Hippocampal formation (tissue), 2 donors: ENCODE measurements at regions not wholly inside any gene's neighbourhood (a gene's known extent, or its start where the extent isn't known, plus 50 kb on each side); places are given as distances from the start of the nearest gene placed in this dataset.

ENCODE experiments used
- DNase-seq, 2 donors: peaks; one replicate each; lab custom pipeline; 2025; lab: John Stamatoyannopoulos, UW

DNA sequence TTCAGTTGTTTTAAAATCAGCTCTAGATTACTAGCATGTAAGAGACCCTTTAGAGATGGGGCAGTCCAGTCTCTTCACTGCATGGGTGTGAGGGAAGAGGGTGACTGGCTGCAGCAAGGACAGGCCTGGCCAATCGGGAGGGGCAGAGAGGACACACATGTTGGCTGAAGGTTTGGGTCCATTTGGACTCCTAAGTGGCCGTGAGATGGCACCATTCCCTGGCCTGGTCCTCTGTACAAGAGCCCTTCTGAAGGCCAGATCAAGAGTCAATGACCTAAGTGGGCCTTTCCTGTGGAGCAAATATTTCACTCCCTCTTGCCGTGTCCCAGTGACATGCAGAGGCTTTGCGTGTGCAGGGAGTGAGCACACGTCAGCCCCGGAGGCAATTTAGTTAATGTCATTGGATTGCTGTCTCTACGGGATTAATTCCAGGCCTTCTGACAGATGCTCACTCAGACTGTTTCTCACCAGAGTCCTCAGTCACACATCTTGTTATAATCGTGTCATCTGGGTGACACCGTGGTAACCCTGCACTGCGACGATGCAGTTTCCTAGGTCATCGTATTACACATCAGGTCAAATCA is 613.0 kb downstream of the NPHP4 start:
- no peak for DNase-seq

DNA sequence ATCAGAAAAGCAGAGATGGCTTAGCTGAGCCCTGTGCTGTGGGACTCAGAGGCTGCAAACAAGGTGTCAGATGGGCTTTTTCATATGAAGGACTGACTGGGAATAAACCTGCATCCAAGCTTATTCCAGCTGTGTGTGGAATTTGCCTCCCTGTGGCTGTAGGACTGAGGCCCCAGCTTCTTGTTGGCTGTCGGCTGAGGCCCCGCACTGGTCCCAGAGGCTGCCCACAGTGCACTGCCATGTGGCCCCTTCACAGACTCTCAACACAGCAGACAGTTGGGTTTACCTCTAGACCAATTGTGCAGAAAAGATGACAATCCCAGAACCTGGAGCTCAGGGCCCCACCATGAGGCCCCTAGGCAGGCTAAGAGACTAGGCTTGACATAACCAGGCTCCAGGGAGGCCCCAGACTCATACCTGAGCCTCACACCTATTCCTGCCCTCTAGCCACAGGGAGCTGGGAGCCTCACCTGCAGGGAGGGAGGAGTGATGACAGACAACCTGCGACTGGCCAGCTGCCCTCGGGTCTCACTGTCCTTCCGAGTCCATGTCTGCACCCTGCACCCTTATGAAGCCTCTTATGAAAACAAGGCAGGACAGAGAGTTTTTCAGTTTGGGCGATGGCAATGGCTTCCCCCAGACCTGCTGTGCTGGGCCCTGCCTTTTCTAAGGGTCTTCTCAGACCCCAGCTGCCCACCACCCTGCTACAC is 615.5 kb downstream of the NPHP4 start:
- no peak for DNase-seq

DNA sequence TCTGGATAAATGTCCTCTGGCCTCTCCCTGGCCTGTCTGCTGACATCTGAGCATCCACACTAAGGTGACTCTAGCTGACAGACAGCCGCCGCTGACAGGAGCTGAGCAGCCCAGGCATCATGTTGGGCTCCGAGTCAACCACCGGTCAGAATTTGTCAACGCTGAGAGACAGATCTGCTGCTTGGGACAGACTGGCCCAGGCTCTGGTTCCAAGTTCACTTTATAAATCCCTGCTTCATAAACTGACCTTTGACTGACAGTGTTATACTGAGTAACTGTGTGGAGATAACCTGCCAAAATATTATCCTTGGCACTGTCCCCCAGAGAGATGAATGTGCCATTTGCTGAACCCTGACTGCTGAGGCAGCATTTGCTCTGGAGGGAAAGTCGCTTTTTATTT is 616.7 kb downstream of the NPHP4 start:
- DNase-seq = no peak

DNA sequence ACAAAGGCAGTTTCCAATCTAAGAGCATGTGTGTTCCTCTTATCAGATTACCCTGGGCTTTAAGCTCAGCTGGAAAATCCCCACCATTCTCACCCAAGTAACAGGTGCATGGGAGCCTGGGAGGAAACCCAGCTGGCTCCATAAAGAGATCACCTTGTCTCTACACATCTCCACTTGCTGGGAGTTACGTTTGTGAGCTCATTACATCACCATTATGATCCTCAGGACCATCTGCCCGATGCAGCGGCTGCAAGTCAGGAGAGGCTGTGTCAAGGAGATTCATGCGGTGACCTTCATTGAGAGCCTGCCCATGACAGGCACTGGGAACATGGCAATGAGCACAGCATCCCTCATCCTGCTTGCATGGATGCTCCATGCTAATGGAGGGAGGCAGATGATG is 618.0 kb downstream of the NPHP4 start:
- DNase-seq = no peak

DNA sequence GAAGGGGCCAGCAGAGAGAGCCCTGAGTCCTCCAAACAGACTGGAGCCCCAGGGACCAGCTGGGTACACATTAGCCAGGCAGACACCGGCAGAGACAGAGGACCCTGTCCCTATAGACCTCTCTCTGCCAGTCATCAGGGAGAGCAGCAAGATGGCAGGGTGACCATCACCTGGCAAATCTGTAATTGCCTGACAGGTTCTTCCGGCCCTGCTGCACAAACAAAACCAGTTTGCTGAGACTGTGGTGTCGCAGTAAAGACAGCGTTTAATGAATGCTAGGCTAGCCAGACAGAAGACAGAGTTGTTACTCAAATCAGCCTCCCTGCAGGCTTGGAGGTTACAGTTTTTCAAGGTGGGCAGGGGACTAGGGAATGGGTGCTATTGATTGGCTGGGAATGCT is 618.9 kb downstream of the NPHP4 start:
- DNase-seq = no peak

DNA sequence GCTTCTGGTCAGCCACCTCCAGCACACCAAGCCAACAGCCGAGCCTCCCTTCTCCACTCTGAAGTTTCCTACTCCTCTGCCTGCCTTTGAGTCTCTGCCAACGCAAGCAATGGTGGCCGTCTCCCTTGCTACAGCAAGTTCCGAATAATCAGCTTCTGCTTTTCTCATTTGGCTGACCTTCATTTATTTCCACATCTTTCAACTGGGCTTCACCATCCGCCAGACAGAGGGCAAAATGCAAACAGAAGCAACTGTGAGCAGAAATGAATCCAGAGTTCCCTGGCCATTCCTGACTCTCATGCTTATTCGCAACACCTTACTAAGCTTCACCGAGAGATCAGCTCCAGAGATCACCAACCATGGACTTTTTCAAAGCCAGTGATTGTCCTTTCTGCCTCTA is 621.0 kb downstream of the NPHP4 start:
- no peak for DNase-seq

DNA sequence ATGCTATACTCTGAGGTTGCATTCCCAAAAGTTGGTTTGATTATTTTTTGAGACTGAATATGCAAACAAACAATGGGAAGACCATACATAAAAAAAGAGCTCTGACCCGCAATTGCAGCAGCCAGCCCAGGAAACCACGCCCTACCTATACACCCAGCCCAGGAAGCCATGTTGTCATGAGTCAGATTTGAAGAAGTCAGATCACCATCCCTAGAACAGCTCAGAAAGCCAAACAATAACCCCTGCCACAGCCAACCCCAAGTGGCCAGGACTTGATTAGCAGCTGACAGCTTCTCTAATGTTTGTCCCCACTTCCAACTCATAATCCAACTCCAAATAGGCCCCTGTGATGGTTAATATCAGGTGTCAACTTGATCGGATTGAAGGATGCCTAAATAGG is 621.9 kb downstream of the NPHP4 start:
- no peak for DNase-seq

DNA sequence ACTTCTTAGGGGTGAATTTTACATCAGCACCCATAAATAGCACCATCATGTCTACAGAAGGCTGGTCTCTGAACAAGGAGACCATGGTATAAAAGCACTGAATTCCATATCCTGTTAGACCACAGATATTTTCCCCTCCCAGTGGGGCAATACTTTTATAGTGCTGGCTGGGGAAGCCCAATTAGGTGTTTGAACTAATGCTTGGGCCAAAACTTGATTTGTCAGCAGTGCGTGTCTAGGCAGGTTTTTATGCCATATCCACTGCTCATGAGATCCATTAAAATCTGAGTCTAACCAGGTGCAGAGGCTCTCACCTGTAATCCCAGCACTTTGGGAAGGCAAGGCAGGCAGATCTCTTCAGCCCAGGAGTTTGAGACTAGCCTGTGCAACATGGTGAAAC is 623.0 kb downstream of the NPHP4 start:
- no peak for DNase-seq

DNA sequence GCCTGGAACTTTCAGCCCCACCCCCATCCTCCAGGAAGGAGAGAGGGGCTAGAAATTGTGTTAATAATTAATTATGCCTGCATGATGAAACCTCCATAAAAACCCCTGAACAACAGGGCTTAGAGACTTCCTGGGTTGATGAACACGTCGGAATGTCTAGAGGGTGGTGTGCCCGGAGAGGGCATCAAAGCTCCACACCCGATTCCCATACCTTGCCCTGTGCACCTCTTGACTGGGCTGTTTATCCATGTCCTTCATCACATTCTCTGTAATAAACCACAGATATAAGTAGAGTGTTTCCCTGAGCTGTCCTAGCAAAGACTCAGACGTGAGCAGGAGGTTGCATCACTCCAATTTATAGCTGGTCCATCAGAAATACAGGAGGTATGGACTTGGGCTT is 624.0 kb downstream of the NPHP4 start:
- DNase-seq = no peak

DNA sequence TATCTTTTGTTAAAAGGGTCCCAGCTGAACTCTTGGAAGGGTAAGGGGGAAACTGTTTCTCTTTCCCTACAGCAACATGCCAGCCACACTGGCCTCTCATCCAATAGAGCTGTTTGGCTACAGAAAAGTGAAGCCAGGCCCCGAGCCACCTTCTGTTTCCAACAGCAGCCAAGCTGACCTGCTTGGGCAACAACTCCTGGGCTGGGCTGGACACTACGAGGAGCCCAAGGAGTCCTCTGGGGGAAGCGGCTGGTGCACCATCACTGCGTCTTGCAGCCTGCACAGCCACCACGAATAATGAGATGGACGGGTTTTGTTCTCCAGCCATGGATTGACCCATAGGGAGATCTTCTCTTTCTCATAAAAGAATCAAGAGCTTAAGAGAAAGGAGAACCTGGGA is 624.9 kb downstream of the NPHP4 start:
- no peak for DNase-seq

DNA sequence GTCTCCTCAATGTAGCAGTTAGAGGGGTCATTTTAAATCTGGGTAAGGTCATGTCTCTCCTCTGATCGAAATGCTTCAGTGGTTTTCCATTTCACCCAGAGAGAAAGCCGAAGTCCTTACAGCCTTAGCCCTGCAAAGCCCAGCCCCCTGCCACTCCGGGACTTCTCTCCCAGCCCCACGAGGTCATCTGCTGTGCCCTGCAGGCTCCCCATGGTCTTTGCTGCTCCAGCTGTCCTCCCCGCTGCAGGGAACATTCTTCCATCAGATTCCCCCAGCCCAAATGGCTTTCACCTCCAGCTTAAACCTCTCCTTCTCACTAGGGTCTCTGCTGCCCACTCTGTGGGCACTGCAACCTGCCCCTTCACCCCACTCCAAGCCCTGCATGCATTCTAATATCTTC is 626.5 kb downstream of the NPHP4 start:
- no peak for DNase-seq

DNA sequence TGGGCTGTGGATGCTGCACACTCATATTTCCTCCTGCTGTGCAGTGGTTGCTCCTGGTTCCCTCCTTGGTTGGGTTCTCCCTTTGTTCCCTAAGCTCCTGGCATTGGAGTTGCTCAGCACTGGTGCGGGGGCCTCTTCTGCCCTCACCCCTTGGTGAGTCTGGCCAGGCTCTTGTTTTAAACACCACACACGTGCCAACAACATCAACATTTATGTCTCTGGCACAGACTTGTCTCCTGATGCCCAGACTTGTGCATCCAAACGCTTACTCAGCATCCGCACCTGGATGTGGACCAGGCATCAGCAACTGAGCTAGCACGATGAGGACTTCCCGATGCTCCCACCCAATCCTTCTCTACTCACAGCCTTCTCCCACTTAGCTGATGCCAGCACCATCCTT is 627.6 kb downstream of the NPHP4 start:
- DNase-seq = no peak

DNA sequence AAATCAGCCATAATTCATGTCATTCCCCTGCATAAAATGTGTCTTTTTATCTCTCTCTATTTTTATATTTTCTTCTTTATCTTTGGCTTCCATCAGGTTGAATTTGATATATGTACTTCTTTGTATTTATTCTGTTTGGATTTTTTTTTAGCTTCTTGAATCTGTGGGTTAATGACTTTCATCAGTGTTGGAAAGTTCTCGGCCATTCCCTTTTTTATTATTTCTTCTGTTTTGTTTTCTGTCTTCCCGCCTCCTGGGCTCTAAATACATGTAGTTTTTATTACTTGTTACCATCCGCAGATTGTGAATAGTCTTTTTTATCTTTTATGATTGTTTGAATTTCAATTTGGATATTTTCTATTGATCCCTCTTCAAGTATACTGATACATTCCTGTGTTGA is 637.5 kb downstream of the NPHP4 start:
- no peak for DNase-seq

DNA sequence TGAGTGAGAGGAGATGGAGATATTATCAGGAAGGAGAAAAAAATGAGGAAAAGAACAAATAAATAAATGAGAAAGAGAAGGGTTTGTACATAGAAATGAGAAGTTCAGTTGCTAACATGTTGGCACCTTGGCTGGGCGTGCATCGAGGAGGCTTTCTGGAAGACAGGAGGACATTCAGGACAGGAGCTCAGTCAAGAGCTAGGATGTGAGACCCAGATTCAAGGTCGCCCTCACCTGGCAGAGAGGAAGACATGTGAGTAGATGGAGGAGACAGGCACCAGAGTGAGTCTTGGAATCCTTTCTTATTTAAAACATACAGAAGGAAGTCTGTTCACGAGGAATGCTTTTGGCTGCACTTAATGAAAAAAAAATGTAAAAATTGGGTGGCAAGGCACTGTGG is 640.9 kb downstream of the NPHP4 start:
- no peak for DNase-seq

DNA sequence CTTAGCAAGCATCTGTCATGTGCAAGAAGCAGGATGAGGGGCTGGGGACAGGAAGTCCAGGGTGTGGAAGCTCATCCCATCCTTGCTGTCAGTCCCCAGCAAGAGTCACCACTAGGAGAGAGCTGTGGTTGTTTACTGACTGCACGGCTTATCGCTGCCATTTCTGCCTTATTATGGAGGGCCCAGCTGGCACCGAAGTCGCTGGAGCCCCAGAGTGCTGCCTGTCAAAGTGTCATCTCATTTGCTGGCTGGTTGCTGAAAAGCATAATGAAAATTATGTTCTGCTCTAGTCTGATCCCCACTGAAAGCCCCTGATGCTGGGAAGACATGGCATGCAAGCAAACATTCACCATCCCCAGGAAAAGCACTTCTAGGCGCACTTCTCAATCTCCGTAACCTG is 642.7 kb downstream of the NPHP4 start:
- no peak for DNase-seq

DNA sequence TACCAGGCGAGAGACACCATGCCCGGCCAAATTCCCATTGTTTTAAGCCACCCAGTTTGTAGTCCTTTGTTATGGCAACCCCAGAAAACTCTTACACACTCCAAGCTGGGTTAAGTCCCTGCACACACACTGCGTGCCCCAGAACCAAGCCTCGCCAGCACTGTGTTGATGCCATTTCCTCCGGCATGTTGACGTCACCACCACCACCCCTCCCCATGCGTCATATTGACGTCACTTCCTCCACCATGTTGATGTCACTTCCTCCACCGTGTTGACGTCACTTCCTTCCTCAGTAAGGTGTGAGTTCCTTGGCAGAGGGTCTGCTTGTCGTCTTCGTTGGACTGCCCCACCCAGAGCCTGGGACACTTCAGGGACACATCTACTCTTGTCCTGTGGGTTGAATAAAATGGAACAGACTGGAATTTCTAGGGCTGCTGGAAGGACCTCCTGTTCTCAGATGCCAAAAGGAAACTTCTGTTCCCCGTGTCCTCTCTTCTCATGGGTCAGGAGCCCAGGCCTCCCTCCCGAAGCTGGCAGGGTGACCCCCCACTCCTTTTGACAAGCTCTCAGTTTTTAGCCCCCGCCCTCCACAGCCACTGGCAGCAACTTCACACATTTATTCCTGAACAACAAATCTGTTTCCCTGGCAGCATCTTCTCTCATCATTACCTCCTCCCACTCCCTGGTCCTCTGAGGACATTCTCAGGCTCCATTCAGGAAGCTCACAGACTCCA is 643.3 kb downstream of the NPHP4 start:
- no peak for DNase-seq

DNA sequence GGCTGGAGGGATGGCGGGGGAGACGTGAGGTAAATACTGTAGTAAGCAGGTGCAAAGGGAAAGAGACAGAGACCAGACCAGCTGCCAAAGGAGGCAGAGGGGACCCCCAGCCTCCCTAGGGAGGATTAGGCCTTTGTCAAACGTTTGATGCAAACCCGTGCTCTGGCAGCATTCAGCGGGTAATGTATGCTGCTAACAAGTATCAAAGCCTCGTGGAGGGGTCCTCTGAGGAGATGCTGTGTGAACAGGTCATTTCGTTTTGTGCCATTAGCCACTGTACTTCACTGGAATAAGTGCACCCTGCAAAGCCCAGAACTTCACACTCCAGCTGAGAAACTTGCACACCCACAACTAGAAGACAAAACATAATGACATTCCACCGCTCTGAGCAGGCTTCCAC is 644.5 kb downstream of the NPHP4 start:
- DNase-seq = no peak

DNA sequence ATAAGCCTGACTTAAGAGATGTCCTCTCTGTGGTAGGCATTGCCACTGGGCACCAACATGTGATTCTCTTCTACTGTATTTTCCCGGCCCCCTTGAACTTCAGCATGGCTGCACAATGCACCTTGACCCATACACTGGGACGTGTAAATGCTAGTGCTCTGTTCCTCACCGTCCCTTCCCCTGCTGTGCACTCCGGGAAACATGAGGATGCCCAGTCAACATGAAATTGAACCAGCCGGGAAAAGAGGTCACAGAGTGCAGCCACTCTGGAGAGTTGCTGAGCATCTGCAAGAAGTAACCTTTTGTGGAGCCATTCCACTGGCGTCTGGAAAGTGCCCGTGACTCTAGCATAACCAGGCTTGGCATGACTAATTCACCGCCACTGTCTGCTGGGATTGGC is 646.7 kb downstream of the NPHP4 start:
- DNase-seq = no peak

DNA sequence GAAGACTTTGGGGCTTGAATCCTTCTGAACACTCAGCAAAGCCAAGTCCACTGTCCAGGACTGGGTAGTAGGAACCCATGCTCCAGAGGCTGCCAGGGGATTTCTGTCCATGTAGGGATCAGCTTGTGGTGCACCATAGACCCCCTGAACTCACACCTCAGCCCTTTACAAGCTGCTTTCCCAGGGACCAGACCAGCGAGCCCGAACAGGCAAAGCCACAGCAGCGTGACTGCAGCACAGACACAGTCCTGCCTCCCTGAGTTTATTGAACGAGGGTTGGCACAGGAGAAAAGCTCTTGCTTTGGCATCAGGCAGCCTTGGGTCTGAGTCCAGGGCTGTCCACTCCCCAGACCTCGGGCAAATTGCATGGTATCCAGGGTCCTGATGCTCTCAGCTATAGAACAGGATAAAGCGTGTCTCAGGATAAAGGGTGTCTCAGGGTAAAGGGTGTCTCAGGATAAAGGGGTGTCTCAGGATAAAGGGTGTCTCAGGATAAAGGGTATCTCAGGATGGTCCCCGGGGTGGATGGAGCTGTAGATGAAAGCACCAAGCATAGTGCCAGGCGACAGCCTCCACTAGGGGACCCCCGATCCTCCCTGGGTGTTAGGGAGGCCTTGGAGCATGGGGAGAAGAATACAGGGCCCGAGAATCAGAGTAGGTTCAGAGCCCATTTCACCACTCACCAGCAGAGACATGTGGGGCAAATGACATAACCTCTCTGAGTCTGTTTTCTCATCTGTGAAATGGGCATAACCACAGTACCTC is 648.8 kb downstream of the NPHP4 start:
- DNase-seq = no peak

DNA sequence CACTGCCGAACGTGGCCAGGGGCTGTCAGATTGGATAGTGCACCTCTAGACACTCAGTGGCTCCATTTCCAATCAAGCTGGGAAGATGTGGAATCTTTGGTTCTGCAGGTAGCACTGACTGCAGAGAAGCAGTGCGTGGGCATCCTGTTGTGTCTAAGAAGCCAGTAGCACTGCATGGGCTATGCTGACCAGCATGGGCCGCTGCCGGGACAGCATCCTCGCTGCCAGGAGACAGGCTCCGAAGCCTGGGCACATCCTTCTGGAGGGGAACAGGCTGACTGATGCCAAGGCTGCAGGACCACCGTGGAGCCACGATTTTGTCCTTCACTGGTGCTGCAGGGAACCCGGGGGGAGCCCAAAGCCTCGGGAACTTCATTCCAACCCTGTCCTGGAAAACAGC is 649.4 kb downstream of the NPHP4 start:
- DNase-seq = no peak

DNA sequence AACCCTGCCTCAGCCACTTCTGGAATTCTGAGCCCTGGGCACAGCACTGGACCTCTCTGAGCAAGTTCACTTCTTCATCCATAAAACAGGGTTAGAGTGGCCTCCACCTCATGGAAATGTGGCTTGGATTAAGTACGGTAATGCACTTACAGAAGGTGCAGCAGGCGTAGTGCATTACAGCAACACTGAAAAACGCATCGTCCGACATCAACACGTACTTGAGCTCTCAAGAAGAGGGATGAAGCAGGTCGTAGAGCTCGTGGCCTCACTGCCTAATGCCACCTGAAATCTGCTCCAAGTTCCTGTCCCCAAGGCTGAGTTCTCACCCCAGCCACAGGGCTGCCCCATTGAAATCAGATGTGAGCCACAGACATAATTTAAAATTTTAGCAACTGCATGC is 650.1 kb downstream of the NPHP4 start:
- no peak for DNase-seq

DNA sequence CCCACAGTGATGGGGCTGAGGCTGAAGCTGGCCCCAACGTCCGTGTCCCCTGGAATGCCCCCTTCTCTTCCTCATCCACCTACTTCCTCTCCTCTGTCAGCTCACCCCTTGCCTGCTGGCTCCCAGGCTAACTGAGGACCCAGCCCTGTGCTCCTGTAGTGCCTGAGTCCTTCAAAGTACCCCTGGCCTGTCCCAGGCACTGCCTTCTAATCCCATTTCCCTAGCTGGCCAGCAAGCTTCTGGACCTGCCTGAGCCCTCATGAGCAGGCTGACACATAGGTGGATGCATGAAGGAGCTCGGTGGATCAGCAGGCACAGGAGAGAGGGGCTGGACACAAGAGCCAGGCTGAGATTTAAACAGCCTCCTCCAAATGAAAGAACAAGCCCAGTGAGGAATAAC is 650.8 kb downstream of the NPHP4 start:
- DNase-seq = no peak
